ENCODE measurements at regions not wholly inside any gene's neighbourhood (a gene's known extent, or its start where the extent isn't known, plus 50 kb on each side); places are given as distances from the start of the nearest gene placed in this dataset.

DNA sequence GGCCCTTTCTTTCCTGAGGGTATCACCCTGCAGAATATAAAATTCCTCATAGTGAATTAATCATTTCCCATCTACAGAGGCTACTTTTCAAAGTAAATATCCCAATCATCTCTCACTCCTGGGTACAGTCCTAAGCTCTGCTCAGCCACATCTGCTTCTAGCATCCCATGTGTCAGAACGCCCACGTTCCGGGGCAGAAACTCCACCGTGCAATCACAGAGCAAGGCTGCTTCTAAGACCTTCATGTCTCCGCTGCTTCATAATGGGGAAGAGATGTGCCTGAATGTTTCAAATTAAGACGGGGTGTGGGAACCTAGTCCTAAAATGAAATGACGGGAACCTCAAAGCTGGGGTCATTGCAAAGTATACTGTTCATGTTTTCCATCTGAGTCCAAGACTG is 208.8 kb upstream of the GMDS start:
- DNase-seq = no peak

DNA sequence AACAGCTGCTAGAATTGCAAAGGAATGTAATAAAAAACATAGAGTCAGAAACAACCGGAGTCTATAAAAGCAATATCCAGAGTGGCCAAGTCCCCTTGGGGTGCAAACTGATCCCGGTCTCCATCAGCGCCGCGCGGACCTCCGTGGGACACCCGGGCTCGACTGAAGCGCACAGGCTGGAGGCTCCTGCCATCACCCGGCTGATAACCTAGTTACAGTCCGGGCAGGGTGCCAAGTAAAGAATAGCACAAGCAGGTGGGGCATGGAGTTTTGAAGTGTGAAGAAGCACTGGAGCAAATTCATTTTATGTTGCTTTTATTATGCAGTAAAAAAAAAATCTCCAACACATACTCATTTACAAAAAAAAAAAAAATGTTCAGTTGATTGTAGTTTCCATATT is 205.1 kb upstream of the GMDS start:
- DNase-seq = no peak

DNA sequence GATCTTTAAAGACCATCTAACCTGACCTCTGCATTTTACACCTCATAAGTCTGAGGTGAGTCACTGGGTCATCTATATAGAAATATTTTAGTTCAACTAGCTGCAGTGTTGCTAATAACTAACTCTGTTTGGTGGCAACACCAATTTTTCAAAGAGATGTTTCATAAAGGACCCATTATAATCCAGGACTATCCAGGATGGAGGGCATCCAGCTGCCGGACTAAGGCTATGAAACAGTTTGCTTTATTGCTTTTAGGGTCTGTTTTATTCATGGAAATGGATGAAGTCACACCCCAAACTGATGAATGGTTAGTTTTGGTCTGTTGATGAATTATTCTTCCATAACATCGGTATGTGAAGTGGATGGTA is 204.2 kb upstream of the GMDS start:
- no peak for DNase-seq

DNA sequence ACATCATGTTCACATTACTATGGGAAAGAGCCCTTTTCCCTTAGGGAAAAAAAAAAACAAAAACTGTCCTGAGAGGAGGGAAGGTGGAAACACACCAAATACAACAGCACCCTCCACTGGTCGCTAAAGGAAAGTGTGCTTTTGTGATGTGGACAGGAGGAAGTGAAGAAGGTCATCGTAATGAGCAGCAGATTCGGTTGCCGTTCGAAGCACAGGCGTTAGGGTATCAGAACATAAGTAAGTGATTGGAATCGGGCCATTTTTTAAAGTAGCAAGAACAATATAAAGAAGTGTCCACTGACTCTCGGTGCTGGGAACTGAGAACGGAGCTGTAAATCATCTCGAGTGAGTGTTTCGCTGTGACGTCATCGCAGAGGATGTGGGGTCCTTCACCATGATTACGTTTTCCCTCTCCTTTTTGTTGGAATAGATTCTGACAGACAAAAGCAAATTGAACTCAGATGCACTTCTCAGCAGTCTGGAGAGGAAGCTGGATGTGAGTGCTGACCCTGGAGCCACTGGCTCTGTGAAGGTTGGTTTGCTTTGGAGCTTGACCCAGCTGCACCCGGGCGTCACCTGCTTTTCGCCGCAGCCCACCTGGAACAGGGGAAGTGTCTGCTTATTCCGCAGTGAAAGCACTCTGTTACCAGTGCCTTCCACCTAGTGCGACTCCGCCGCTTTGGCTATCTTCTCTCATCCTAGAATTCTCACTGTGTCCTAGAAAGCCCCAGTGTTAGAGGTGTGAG is 203.6 kb upstream of the GMDS start:
- DNase-seq = peak; percentile 37

DNA sequence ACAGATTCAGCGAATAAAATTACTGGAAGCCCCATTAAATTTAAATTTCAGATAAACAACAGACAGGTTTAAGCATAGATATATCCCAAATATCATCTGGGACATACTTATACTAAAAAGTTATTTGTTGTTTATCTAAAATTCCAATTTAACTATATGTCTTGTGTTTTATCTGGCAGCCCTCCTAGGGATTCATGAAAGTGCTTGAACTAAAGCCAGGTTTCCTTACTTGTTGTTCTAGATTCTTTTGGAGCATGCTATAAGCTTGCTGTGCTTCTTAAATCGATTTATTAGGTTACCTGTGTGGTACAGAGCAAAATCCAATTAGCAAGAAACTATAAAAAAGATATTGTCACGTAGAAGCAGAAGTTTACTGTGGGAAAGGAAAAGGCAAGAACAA is 202.5 kb upstream of the GMDS start:
- no peak for DNase-seq

DNA sequence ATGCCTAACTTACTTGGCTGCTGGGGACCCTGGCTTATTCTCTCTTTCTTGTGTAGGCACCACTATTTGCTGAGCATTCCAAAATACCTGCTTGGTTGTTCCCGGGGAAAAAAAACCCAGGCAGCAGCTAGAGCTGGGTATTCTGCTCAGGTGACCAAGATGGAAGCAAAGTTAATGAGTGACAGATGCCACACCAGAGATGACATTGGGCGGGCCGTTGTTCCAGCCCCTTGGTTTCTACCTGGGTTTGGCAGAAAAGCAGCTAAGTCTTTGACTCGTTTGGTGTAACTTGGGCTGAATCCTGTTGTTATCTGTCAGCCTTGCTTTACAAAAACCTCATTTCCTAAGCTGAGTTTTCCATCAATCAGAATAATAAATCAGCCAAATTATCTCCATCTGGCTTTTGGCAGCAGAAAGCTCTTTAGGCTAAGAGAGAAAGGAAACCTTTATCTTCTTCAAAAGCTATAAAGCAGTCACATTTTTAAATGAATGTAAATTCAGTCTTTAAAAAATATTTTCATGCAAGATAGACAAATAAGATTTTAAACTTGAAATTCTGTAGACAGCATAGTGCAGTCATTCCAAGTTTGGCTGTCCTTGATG is 202.0 kb upstream of the GMDS start:
- no peak for DNase-seq

DNA sequence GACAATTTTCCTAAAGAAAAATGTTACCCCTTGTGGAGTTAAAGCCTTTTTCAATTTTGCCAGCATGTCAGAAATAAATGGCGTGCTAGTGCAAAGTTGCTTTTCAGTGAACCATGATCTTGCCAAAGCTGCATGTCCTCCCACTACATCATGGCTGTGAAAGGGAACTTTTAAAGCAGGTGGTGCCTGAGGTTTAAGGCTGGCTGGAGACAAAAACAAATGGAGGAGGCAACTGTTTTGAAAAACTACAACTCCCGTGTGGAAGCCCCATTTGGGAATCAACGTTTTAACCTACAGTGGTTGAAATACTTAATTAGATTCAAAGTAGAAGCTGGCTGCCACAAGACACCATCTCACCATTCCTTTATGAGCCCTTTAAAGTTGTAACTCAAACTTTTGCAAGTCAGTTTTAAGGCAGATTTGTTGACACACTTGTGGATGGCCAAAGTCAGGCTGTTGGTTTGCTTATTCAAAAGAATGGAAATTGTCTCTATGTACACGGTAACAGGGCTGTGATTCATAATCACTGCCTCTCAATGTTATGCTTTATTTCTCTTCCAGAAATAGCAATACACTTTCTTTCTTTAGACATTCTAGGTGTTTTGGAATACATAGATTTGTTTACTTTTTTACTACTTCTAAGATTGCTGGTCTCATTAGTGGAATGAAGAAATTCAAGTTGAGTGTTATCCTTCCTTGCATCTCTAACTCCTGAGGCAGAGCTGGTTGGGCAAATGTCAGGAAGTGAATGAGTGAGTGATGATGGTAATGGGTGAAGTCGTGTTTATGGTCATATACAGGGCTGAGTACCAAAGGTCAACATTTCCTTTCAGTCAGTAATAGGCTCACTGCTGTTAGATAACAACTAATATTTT is 196.4 kb upstream of the GMDS start:
- DNase-seq = no peak

DNA sequence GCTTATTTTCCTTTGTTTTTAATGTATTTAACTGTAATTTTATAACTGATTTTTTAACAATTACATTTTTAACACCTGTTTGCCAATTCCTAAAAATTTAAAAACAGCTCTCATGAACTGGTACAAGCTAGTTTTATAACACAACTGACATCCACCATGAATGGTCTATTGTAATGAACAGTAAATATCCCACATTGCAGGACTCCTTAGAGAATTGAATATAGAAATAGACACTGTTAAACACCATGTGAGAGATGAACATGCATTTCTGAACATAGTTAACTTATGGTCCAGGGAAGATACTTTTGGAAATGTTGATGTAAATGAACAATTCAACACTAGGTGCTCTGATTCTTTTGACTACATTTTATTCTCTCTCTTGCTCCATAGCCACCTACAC is 195.1 kb upstream of the GMDS start:
- DNase-seq = no peak

DNA sequence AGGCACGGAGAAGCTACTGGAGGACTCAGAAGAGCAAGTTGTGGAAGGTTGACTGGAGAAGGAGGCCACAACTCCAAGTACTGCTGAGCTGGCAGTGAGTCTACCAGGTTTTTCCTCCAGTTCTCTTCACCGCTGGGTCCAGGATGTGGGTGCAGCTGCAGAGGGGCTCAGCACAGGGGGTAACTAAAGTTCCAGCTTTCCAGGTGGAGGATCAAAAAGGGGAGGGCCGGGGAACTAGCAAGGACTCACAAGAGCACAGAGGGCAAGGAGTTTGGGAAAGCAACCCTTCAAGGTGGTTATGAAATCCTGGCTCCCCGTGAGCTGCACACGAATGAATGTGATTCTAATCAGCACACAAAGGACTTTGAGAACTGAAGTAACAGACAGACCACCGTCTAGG is 194.2 kb upstream of the GMDS start:
- DNase-seq = no peak

DNA sequence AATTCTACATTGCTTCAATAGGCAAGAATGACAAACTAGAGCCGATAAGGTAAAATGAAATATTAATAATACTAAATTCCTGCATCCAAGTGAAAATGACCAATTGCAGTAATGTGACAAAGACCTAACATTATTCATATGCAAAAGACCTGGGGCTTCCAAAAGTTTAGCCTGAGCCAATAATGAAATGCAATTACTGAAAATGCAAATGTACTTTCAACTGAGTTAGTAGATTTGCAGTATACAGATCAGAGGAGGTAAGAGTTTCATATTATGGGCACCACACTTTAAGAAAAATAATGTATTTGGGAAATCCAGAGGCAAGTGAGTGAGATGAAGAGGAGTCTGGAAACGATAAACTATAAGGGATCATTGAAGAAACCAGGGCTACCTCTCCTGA is 193.7 kb upstream of the GMDS start:
- no peak for DNase-seq

DNA sequence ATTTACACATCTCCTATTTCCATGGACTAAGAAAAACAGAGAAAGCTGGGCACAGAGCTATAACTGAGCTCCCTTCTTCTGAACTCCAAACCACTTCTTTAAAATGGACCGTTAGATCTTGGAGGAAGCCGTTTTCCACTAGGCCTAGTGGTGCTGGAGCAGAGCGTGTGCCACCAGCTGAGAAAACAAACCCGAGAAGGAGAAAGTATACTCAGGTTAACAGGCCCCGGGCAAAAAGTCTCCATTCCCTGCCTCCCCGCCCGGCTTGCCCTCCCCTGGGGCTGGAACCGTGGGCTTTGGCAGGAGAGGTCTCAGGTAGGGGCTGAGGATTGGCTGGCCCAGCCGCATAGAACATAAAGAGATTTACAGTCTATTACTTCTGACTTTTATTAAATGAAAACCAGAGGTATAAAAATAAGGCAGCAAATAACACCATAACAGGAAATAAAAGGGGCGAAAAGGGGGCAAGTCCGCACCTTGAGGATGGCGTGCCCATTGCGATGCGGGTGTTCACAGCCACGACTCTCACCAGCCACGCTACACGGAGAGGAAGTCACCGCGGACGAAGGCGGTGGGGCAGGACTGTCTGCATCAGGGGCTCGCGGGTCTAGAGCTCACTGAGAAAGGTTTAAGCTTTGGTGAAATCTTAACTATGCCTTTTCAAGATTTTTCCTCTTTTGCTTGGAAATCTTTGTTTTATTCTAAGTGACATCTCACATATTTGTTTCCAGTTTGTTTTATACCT is 191.2 kb upstream of the GMDS start:
- DNase-seq = no peak

DNA sequence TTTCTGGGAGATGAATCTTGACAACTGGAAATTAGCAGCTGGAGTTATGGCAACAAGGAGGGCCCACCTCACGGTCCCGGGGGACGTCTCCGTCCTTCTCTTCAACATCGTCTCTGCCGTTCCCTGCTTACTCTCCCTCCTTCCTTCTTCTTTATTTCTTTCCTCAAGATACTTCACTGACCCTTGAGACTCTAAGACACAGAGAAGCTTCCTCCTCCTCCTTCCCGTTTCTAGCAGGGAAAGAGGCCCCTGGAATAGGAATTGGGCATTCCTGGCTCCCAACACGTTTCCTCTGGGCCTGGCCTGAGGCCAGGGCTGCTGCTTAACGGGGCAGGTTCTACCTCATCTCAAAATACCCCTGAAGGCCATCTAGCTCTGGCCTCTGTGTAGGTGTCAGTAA is 189.9 kb upstream of the GMDS start:
- no peak for DNase-seq

DNA sequence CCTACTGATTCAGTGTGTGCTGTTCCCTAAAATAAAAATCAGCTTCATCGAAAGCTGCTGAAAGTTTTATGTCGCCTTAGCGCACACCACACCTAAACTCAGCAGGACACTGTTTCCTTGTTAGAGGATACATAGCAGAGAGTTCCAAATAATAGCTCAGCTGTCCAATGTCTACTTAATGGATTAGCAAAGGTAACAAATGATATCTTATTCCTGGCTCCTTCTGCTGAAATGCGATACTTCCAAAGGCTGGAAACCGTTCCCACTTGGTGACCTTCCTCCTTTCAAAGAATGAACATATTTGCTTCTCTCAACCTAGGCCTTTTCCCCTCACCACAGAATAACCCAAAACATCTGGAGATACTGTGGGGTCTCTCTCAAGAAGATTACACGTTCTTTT is 189.5 kb upstream of the GMDS start:
- no peak for DNase-seq

DNA sequence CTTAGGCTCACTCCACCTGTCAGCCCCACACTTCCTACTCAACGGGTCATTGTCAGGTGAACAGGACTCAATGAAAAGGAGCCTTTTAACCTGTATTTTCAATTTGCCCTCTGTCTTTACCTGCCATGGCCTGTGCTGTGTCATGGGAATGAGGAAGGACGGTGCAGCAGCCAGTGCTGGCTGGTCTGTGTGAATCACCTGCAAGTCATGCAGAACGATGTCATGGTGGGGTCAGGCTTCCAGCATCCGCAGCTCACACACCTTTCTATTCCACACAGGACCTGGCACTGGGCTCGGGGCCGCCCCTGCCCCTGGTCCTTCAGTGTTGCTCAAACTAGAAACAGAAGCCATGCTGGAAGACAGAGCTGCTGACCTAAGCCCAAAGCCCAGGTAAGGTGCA is 188.7 kb upstream of the GMDS start:
- DNase-seq = no peak

DNA sequence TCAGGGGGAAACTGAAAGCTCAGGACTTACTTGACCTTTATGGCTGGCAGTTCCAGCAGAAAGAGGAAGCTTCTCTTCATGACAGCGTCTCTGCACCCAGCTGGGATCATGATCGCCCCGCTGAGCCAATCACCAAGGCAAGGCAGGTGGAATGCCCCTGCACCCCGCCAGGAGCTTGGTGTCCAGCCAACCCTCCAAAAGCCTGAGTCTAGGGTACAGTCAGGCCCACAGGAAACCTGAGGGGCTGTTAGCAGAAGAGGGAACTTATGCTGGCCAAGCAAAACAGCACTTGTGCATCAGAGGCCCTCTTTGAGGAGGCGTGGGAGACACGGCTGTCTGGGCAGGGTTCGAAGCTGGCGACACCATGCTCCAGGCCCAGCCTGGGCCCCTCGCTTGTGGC is 188.3 kb upstream of the GMDS start:
- DNase-seq = no peak

DNA sequence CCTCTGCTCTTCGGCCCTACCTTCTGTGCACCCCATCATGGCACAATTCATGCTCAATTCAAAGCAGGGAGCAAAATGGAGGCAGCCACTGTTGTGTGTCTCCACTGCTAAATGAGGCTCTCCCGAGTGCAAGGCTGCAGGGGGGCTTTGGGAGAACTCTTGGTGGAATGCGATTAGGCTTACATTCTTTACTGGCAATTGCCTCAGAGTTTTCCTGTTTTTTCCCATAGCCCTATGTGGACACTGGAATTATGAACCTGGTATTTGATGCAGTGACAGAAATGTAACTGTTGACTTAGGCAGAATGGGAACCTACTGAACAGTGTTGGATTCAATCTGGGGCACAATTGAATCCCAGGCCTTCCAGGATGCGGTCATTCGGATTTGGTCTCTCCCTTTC is 187.9 kb upstream of the GMDS start:
- DNase-seq = no peak

DNA sequence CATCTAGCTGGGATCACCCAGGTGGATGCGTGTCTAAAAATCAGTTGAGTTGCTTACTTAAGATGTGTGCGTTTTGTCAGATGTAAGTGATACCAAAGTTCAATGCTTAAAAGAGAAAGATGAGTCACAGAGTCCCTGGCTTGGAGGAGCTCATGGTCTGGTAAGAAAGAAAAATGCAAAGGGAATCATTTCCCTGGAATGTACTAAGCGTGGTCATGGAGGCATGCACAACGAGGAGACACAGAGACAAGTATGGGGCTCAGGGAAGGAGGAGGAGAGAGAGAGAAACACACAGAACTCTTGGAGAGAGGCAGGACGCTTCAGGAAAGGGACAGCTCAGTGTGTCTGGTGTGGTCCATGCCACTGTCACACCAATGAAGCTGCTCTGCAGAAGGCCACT is 186.9 kb upstream of the GMDS start:
- no peak for DNase-seq

DNA sequence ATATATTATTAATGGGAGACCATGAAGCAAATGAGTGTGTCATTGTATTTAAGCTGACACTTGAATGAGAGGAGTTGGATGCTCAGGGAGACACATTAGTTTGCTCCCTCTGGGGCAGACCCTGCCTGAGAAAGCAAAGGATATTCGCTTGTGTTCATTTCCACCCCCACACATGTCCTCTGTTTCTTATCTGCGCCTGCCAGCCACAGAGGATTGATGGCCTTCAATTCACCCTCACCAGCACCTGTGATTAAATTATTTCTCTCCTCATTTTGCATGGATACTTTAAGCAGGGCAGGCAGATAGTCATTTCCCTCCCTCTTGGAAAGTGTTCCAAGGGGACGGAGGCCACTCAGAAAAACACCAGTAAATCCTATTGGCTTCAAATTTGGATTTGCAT is 185.2 kb upstream of the GMDS start:
- DNase-seq = no peak

DNA sequence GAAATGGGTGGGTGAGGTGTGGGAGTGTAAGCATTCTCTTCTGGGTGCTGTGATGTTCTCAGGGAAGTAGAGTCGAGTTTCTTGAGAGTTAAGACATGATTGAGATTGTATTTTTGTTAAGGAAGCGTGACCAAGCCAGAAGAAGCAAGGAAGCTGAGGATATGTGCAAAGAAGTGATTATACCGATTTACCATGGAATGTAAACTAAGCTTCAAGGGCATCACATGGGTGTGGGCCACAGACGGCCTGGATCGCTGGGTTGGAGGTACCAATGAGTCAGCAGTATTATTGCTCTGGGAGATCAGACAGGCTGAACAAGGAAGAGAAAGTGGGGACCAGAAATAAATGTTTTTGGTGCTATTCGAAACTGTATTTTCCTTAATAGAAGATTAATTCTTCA is 184.1 kb upstream of the GMDS start:
- no peak for DNase-seq

DNA sequence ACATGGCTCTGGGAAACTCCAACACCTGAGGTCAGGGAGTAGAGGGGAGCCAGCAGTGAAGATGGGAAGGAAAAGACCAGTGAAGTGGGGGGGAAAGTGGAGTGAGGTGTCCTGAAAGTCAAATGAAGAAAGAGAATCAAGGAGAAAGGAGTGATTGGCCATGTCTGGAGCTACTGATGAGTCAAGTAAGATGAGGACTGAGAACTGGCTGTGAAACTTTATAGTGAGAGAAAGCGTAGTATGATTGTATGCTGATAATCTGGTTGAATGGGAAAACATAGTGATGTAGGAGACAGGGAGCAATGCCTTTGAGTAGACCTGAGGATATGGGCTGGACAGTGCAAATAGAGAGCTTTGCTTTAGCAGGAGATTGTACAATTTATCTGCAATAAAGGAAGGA is 183.6 kb upstream of the GMDS start:
- no peak for DNase-seq

DNA sequence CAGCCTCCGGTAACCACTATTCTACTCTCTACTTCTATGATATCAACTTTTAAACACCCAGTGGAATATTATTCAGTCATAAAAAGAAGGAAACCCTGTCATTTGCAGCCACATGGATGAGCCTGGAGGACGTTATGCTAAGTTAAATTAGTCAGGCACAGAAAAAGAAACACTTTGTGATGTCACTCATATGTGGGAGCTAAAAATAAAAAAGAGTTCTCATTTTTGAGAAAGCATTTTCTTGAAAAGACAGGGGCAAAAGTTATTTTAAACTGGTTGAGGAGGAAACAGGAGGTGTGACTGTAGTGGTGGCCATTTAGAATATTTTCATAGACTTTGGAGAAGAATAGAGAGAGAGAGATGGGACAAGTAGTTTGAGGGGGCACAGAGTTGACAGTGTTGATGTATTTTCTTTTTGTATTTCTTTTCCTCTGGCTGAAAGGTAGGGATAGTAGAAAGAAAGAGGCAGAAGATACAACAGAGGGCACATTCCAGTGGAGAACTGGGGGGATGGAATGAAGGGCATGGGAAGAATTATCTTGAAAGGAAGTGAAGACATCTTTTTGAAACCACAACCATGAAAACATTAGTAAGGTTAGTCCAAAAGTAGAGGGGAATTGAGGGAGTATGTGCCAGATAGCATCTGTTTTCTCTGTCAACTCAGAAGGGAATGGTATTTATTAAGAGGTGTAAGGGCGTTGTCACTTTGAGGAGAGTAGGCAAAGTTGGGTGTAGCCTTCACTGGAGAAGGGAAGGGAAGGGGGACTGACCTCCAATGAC is 181.3 kb upstream of the GMDS start:
- no peak for DNase-seq

DNA sequence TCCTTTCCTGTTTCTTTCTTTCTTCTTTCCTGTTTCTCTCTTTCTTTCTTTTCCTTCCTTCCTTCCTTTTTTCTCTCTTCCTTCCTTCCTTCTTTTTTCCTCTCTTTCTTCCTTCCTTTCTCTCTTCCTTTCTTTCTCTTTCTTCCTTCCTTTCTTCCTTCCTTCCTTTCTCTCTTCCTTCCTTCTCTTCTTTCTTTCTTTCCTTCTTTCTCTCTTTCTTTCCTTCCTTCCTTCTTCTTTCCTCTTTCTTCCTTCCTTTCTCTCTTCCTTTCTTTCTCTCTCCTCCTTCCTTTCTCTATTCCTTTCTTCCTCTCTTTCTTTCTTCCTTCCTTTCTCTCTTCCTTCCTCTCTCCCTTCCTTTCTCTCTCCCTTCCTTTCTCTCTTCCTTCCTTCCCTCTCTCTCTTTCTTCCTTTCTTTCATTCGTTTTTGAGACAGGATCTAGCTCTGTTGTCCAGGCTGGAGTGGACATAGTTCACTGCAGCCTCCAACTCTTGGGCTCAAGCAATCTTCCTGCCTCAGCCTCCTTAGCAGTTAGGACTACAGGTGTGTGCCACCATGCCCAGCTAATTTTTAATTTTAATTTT is 170.8 kb upstream of the GMDS start:
- DNase-seq = no peak
